GM23248 (cell line): ENCODE measurements at regions not wholly inside any gene's neighbourhood (a gene's known extent, or its start where the extent isn't known, plus 50 kb on each side); places are given as distances from the start of the nearest gene placed in this dataset.

Experiments
- DNase-seq: peaks from one replicate; pipeline ENCODE4 v3.0.0-alpha.2; 2015
- H2AFZ ChIP-seq: fragments of 200-600 bp; sonication (generic); 2 replicates; pipeline ENCODE4 v1.6.1; 2016; ENCODE audit warnings: antibody characterized with exemption
- H3F3A ChIP-seq: fragments of 200-600 bp; sonication (generic); 2 replicates; pipeline ENCODE4 v1.6.1; 2016; ENCODE audit warnings: mild to moderate bottlenecking, antibody characterized with exemption, mixed run types; ENCODE audit not compliant: insufficient read depth
- H3K27ac ChIP-seq: fragments of 200-600 bp; sonication (generic); 2 replicates; pipeline ENCODE4 v1.5.1; 2016; ENCODE audit warnings: mild to moderate bottlenecking
- H3K27me3 ChIP-seq: fragments of 200-600 bp; sonication (generic); replicated peaks from 2 replicates; pipeline ENCODE4 v1.6.1; 2016; ENCODE audit warnings: mild to moderate bottlenecking; ENCODE audit not compliant: insufficient read depth
- H3K36me3 ChIP-seq: fragments of 200-600 bp; sonication (generic); 2 replicates; pipeline ENCODE4 v1.6.1; 2016; ENCODE audit warnings: low read depth, mild to moderate bottlenecking
- H3K4me1 ChIP-seq: fragments of 200-600 bp; sonication (generic); 2 replicates; pipeline ENCODE4 v1.6.1; 2016; ENCODE audit warnings: mild to moderate bottlenecking; ENCODE audit not compliant: insufficient read depth
- H3K4me2 ChIP-seq: fragments of 200-600 bp; sonication (generic); one replicate; pipeline ENCODE4 v1.6.1; 2016; ENCODE audit warnings: mild to moderate bottlenecking; ENCODE audit not compliant: unreplicated experiment
- H3K4me3 ChIP-seq: fragments of 200-600 bp; sonication (generic); 2 replicates; pipeline ENCODE4 v1.5.1; 2016; ENCODE audit warnings: mild to moderate bottlenecking
- H3K79me2 ChIP-seq: fragments of 200-600 bp; sonication (generic); 2 replicates; pipeline ENCODE4 v1.6.1; 2016; ENCODE audit warnings: mild to moderate bottlenecking; ENCODE audit not compliant: insufficient read depth
- H3K9ac ChIP-seq: fragments of 200-600 bp; sonication (generic); 2 replicates; pipeline ENCODE4 v1.6.1; 2016; ENCODE audit warnings: mild to moderate bottlenecking
- H3K9me2 ChIP-seq: fragments of 200-600 bp; sonication (generic); 2 replicates; pipeline ENCODE4 v1.6.1; 2016; ENCODE audit warnings: mixed run types, mild to moderate bottlenecking, moderate library complexity; ENCODE audit not compliant: insufficient read depth
- H3K9me3 ChIP-seq: fragments of 200-600 bp; sonication (generic); one replicate; pipeline ENCODE4 v1.6.1; 2017; ENCODE audit warnings: low read depth
- H4K20me1 ChIP-seq: fragments of 200-600 bp; sonication (generic); 2 replicates; pipeline ENCODE4 v1.6.0; 2016; ENCODE audit not compliant: insufficient read depth
- EZH2 ChIP-seq: fragments of 200-600 bp; sonication (generic); IDR thresholded peaks from 2 replicates; pipeline ENCODE4 v1.6.1; 2018; ENCODE audit warnings: antibody characterized with exemption, mild to moderate bottlenecking; ENCODE audit not compliant: insufficient read depth, poor library complexity, severe bottlenecking
- EZH2phosphoT487 ChIP-seq: fragments of 200-600 bp; sonication (generic); IDR thresholded peaks from 2 replicates; pipeline ENCODE4 v1.6.1; 2018; ENCODE audit warnings: antibody characterized with exemption, moderate library complexity, mild to moderate bottlenecking, low read depth; ENCODE audit not compliant: insufficient read depth
- WGBS, 2 experiments: methylation state at CpG; one replicate each; pipeline ENCODE4 v1.1.6; 2015 to 2017; ENCODE audit warnings: low lambda C conversion rate in 2 of 2, low coverage in 1 of 2; ENCODE audit errors: missing lambda C conversion rate in 2 of 2; 5-methylcytosine and 5-hydroxymethylcytosine counted together
- in situ Hi-C: fragments of 300-500 bp; cut with MboI; formaldehyde crosslinking; loops from 2 replicates; pipeline ENCODE4 v1.15.0; 2020

- Histone ChIP-seq H3K9ac (no peak overlapping the region), H2AFZ (no peak overlapping the region), H4K20me1 (no peaks in the 10 kb centered on the region), H3K79me2 (no peaks in the 10 kb centered on the region), H3K4me1 (no peaks in the 10 kb centered on the region), H3K36me3 (no peaks in the 10 kb centered on the region), H3K4me2 (no peak overlapping the region), H3K27ac (no peak overlapping the region), H3F3A (no peaks in the 10 kb centered on the region), H3K27me3 (peaks cover 3% of the 10 kb centered on the region), H3K4me3 (no peak overlapping the region), H3K9me2 (no peaks in the 10 kb centered on the region), H3K9me3 (no peaks in the 10 kb centered on the region)
- no peak for TF ChIP-seq EZH2phosphoT487
- TF ChIP-seq EZH2 = no peak
- in situ Hi-C loops = loop anchor here (10.0 kb wide), 1 partner anchor 270 kb away; no protein-coding TSS in a partner anchor
- 59 to 66% methylated on average over 10 of the region's 10 CpGs for WGBS, 2 experiments
- no peak for DNase-seq
Measured at GRCh38 chr12:111295176-111295575, 73.7 kb downstream of the PHETA1 start.

DNA sequence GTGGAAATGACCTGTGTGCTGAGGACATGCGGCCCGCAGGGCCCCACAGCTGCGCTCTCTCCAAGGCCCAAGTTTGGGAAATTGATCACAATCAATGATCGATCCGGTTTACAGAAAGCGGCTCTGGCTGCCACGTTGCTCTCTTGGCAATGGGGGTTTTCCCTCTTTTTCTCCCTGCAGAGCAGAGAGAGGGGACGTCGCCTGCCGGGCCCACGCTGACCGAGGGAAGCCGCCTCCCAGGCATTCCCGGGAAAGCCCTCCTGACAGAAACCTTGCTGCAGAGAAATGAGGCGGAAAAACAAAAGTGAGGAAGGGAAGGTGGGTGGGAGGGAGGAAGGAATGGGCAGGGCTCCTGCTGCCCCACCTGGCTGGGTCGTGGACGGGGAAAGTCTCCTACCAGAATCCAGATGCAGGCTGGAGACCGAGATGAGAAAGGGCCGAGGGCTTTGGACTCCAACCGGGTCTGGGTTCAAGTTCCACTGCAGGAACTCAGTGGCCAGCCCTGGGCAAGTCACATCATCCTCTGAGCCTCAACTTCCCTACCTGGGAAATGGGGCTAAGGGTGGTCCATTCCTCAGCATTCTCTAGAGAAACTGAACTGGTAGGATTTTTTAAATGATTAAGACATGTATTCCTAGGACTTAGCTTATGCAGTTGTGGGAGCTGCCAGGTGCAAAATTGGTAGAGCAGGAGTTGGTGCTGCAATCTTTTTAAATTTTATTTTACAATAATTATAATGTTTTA is 75.5 kb downstream of the PHETA1 start:
- no peaks in the 10 kb centered on the region for H3K4me1 ChIP-seq
- TF ChIP-seq EZH2phosphoT487 = no peak
- TF ChIP-seq EZH2 = no peak
- DNase-seq = no peak
- H3K9me2 ChIP-seq = no peaks in the 10 kb centered on the region
- H3F3A ChIP-seq = no peaks in the 10 kb centered on the region
- H3K27ac ChIP-seq = no peak overlapping the region
- H3K79me2 ChIP-seq = no peaks in the 10 kb centered on the region
- H3K4me2 ChIP-seq = no peak overlapping the region
- no peaks in the 10 kb centered on the region for H3K9me3 ChIP-seq
- no peak overlapping the region for H3K9ac ChIP-seq
- H3K36me3 ChIP-seq = no peaks in the 10 kb centered on the region
- in situ Hi-C loops = loop anchor here (10.0 kb wide), 1 partner anchor 269 kb away; no protein-coding TSS in a partner anchor
- no peaks in the 10 kb centered on the region for H4K20me1 ChIP-seq
- no peak overlapping the region for H2AFZ ChIP-seq
- H3K27me3 ChIP-seq = no peaks in the 10 kb centered on the region; the same call in none of the 2 replicates
- whole genome bisulfite sequencing, 2 experiments = 44% methylated on average over 20 of the region's 20 CpGs
- no peak overlapping the region for H3K4me3 ChIP-seq

GRCh38 chr12:111291357-111291756 is 77.5 kb downstream of the PHETA1 start:
- H3K79me2 ChIP-seq = no peaks in the 10 kb centered on the region
- H3K9ac ChIP-seq = no peak overlapping the region
- WGBS, 2 experiments = 68 to 77% methylated on average over 12 of the region's 12 CpGs
- H3K9me3 ChIP-seq = no peaks in the 10 kb centered on the region
- H3K27me3 ChIP-seq = peaks cover under 1% of the 10 kb centered on the region
- H3K4me3 ChIP-seq = no peak overlapping the region
- TF ChIP-seq EZH2 (no peak), EZH2phosphoT487 (no peak)
- no peaks in the 10 kb centered on the region for H3K36me3 ChIP-seq
- no peak for DNase-seq
- H4K20me1 ChIP-seq = no peaks in the 10 kb centered on the region
- H3K27ac ChIP-seq = no peak overlapping the region
- no peaks in the 10 kb centered on the region for H3K4me1 ChIP-seq
- in situ Hi-C loops = loop anchor here (10.0 kb wide), 1 partner anchor 267 kb away; no protein-coding TSS in a partner anchor
- no peaks in the 10 kb centered on the region for H3F3A ChIP-seq
- no peaks in the 10 kb centered on the region for H3K9me2 ChIP-seq
- no peak overlapping the region for H2AFZ ChIP-seq
- no peak overlapping the region for H3K4me2 ChIP-seq

- in situ Hi-C loops = no loop called here
- TF ChIP-seq EZH2 (no peak), EZH2phosphoT487 (no peak)
- no peak overlapping the region for H2AFZ ChIP-seq
- H3K36me3 ChIP-seq = no peaks in the 10 kb centered on the region
- peaks cover 8% of the 10 kb centered on the region for H3K27me3 ChIP-seq
- H4K20me1 ChIP-seq = no peaks in the 10 kb centered on the region
- no peak overlapping the region for H3K4me2 ChIP-seq
- H3K4me1 ChIP-seq = no peaks in the 10 kb centered on the region
- no peak overlapping the region for H3K9ac ChIP-seq
- H3K9me2 ChIP-seq = no peaks in the 10 kb centered on the region
- no peaks in the 10 kb centered on the region for H3K9me3 ChIP-seq
- WGBS, 2 experiments = 61 to 67% methylated on average over 10 of the region's 10 CpGs
- H3K27ac ChIP-seq = no peak overlapping the region
- H3K4me3 ChIP-seq = no peak overlapping the region
- DNase-seq = no peak
- no peaks in the 10 kb centered on the region for H3K79me2 ChIP-seq
- H3F3A ChIP-seq = no peaks in the 10 kb centered on the region
Measured at GRCh38 chr12:111288771-111289170, 80.1 kb downstream of the PHETA1 start.
